IPS-18a (cell line): ENCODE measurements at regions not wholly inside any gene's neighbourhood (a gene's known extent, or its start where the extent isn't known, plus 50 kb on each side); places are given as distances from the start of the nearest gene placed in this dataset.

ENCODE experiments used
- H3K27ac ChIP-seq: one replicate; pipeline ENCODE4 v1.5.1; 2013; ENCODE audit warnings: low read length
- H3K27me3 ChIP-seq: one replicate; pipeline ENCODE4 v1.6.1; 2013; ENCODE audit warnings: mild to moderate bottlenecking, low read length; ENCODE audit not compliant: control insufficient read depth, insufficient read depth
- H3K36me3 ChIP-seq: one replicate; pipeline ENCODE4 v1.6.1; 2013; ENCODE audit warnings: low read depth, low read length; ENCODE audit not compliant: control insufficient read depth
- H3K4me1 ChIP-seq: one replicate; pipeline ENCODE4 v1.6.1; 2013; ENCODE audit warnings: low read depth, low read length; ENCODE audit not compliant: control insufficient read depth
- H3K4me3 ChIP-seq: one replicate; pipeline ENCODE4 v1.5.1; 2013; ENCODE audit warnings: low read length
- H3K9ac ChIP-seq: one replicate; pipeline ENCODE4 v1.6.1; 2013; ENCODE audit warnings: mild to moderate bottlenecking, low read length, moderate library complexity
- H3K9me3 ChIP-seq: one replicate; pipeline ENCODE4 v1.6.1; 2013; ENCODE audit warnings: low read depth, low read length; ENCODE audit not compliant: control insufficient read depth

DNA sequence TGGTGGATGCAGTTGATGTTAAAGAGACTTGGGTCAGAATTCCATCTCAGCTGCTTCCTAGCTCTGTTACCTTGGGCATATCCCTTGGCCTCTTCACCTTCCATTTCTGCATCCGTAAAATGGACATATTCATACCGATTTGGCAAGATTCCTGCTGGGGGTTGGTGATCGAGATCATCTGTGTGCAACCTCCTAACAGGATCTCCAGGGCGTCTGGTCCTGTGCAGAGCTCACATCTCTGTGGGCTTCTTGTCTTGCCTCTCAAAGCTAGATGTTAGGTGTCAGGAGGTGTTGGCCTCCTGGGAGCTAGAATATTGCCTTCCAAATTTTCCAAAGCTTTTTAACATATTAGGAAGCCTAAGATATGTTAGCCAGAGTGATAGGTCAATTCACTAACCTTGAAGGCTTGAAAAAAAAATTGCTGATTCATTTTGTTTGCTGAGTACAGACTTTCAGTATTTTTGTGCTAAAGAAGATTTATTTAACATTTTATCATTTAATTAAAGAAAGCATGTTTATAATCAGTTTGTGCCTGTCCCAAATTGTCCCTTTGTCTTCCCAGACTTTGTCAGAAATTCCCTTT is 69.7 kb upstream of the ZNF516 start:
- no peak overlapping the region for H3K9ac ChIP-seq
- H3K27me3 ChIP-seq: no peaks in the 10 kb centered on the region
- H3K27ac ChIP-seq: no peak overlapping the region
- peaks cover 14% of the 10 kb centered on the region for H3K4me1 ChIP-seq
- H3K9me3 ChIP-seq: no peaks in the 10 kb centered on the region
- H3K4me3 ChIP-seq: peak overlapping the region; percentile 53
- no peaks in the 10 kb centered on the region for H3K36me3 ChIP-seq

DNA sequence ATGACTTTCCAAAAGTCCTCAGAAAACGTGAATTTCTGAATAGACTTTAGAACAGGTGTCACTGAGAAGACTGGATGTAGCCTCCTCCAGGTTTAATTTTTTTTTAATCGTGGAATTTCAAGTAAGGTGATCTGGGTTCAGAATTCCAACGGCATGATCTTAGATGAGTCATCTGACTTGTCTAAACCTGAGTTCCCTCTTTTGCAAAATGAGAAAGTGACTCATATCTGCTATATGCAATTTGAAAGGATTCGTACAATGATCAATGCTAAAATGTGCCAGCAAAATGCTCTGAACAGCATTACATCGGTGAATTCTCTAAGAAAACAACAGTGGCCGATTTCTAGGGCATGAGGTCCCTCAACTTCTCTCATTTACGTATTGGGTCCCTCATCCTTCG is 69.1 kb upstream of the ZNF516 start:
- no peaks in the 10 kb centered on the region for H3K36me3 ChIP-seq
- H3K4me1 ChIP-seq: peaks cover 14% of the 10 kb centered on the region
- no peak overlapping the region for H3K4me3 ChIP-seq
- H3K27ac ChIP-seq: no peak overlapping the region
- no peak overlapping the region for H3K9ac ChIP-seq
- no peaks in the 10 kb centered on the region for H3K27me3 ChIP-seq
- H3K9me3 ChIP-seq: no peaks in the 10 kb centered on the region

DNA sequence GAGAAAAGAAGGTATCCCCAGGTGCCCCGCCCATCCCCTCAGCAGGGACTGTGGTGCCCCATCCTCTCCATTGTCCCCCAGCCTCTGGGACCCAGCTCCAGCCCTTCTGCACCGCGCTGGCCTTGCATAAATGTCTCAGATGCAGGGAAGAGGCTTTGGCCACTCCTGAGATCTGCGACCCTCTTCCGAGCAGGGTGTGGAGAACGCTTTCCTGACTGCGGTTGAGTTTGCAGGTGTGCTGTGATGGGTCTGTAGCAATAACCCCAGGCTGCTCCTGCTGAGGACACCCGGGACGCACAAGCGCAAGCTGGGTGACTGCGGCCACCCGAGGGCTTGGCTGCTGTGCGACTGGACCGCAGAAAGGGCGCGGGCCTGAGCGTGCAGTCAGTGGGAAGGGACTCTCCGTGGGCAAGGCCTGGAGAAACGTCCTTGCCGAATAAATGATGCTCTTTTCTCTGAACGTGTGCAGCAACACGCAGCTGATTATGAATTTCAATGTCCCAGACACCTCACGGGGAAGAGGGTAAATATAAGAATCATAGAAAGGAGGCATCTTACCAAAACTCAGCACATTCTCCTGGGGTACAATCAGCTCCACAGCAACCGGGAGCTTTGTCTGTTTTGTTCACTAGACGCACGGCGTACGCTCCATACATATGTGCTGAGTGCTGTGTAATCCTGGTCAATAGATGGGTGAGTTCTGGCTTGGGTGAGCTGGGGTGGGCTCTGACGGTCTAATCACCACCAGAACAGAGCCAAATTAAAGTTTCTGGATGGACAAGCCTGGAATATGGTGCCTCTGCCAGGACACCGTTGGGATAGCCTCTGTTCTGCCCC is 67.5 kb upstream of the ZNF516 start:
- no peak overlapping the region for H3K9ac ChIP-seq
- peaks cover 14% of the 10 kb centered on the region for H3K4me1 ChIP-seq
- H3K27me3 ChIP-seq: no peaks in the 10 kb centered on the region
- no peaks in the 10 kb centered on the region for H3K36me3 ChIP-seq
- no peak overlapping the region for H3K27ac ChIP-seq
- H3K4me3 ChIP-seq: no peak overlapping the region
- H3K9me3 ChIP-seq: no peaks in the 10 kb centered on the region

DNA sequence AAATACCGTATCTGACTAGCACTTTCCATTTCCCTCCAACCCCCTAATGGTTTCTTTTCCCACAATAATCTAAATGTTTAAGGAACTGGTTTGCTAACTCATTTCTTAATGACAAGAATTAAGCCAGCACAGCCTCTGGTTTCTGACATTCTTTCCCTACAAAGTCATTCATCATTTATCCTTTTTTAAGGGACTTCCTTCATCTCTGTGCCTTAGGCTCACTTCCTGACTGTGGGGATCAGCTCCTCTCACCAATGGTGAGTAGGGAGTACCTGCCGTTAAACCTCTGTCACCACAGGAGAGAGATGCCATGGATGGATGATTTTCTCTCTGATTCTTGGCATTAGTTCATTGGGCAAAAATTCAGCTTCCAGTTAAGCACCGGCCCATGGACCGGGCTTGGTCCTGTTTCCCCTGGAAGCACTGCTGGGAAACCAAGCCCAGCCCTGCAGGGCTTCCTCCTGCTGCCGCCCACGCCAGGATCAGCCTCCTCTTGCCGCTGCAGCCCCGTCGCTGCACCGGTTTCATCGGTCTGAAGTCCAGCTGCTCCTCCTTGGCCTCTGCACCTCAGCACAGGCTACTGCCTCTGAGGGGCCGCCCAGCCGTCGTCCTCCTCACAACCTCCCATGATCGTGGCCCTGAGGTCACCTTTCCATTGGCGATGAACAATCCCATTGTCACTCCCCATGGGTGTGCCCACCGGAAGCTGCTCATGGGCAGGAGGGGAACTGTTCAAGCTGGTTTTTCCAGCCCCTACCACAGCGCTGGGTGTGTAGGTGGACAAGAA is 64.0 kb upstream of the ZNF516 start:
- Histone ChIP-seq H3K9me3 (no peaks in the 10 kb centered on the region), H3K27ac (no peak overlapping the region), H3K36me3 (no peaks in the 10 kb centered on the region), H3K4me1 (no peaks in the 10 kb centered on the region), H3K9ac (no peak overlapping the region), H3K4me3 (no peak overlapping the region), H3K27me3 (no peaks in the 10 kb centered on the region)

DNA sequence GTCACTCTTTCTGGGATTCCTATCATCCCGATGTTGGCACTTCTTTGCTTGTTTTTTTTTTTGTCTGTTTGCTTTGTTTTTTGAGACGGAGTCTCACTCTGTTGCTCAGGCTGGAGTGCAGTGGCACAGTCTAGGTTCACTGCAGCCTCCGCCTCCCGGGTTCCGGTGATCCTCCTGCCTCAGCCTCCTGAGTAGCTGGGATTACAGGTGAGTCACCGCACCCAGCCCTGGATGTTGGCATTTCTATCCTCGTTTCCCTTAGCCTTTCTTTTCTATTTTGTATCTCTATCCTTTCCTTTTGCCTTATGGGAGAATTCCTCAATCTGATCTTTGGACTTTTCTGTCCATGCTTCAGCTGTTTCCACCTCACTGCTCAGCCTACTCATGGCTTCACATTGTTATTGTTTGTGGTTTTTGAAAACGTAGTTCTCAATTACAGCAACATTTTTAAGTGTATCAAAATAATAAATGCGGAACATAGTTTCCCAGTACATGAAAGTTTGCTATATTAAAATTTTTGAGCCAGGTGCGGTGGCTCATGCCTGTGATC is 62.1 kb upstream of the ZNF516 start:
- H3K27ac ChIP-seq: no peak overlapping the region

DNA sequence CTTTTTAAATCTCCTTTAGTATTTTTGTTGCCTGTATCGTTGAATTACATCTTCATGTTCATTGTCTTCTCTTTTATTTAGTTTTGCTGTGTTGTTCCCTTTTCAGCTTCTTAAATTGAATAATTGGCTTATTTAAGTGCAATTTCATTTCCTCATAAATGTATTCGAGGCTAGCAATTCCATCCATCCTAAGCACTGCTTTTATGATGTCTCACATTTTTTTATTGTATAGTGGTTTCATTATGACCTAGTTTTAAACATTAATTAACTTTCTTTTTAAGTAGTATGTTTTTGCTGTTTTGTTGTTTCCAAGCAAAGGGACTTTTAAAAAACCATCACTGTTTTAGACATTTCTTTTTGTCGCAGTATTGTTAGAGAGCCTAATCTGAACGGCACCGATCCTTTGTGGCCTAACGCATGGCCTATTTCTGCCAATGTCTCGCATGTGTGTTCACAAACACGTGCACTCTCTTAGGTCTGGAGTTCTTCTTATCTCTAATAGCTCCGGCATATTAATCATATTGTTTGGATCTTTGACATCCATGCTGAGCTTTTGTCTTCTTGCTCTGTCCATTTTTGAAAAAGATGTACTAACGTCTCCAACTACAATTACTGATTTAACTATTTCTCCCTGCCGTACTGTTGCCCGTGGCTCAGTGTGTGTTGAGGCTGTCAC is 59.6 kb upstream of the ZNF516 start:
- Histone ChIP-seq H3K4me3 (no peak overlapping the region), H3K27ac (no peak overlapping the region), H3K4me1 (no peaks in the 10 kb centered on the region), H3K9ac (no peak overlapping the region), H3K36me3 (no peaks in the 10 kb centered on the region), H3K27me3 (no peaks in the 10 kb centered on the region), H3K9me3 (no peaks in the 10 kb centered on the region)

More for the DNA sequence above, 62.1 kb upstream of the ZNF516 start:
- Histone ChIP-seq H3K9ac (no peak overlapping the region), H3K4me1 (no peaks in the 10 kb centered on the region), H3K9me3 (no peaks in the 10 kb centered on the region), H3K36me3 (no peaks in the 10 kb centered on the region), H3K4me3 (no peak overlapping the region), H3K27me3 (no peaks in the 10 kb centered on the region)

DNA sequence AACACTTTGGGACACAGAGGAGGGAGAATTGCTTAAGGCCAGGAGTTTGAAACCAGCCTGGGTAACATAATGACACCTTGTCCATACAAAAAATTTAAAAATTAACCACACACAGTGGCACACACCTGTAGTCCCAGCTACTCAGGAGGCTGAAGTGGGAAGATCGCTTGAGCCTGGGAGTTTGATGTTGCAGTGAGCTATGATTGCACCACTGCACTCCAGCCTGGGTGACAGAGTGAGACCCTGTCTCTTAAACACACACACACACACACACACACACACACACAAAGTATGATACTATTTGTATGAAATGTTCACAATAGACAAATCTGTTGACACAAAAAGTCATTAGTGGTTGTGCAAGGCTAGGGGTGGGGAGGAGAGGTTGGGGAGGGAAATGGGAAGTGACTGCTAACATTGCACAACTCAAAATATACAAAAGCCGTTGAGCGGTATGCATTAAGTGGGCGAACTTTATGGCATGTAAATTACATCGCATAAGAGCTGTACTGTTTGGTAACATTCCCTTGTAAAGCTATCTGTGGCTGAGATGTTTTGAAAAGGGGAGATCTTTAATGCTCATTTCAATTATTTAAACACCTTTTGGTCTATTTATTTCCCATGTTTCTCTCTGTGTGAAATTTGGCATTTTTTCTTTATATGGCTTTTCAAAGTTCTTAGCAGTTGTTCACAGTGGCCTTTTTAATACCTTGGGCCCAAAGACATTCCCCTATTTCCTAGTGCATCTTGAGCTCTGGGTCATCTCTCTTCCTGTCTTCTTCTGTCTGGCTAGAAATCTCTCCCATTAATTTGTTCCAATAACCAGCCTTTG is 58.9 kb upstream of the ZNF516 start:
- Histone ChIP-seq H3K4me3 (no peak overlapping the region), H3K9ac (no peak overlapping the region), H3K4me1 (no peaks in the 10 kb centered on the region)

DNA sequence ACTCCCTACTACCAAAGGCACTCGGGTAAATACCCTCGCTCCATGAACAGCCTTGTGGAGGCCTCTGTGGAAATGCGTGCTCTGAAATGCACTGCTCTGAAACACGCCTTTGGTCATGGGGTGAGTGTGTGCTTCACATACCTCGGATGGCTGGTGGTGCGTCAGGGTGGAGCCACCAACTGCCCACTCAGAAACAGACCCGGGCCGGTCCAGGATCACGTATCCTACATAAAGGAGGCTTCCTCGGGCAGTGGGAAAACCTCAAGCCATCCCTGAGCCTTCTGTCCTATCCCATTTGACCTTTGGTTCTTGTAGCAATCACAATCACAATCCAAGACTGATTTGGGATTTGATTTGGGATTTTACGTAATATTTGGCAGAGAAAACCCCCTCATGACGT is 53.5 kb upstream of the ZNF516 start:
- no peak overlapping the region for H3K9ac ChIP-seq
- H3K4me1 ChIP-seq: peaks cover 6% of the 10 kb centered on the region
- H3K27ac ChIP-seq: no peak overlapping the region
- no peaks in the 10 kb centered on the region for H3K27me3 ChIP-seq
- H3K9me3 ChIP-seq: no peaks in the 10 kb centered on the region
- no peaks in the 10 kb centered on the region for H3K36me3 ChIP-seq
- H3K4me3 ChIP-seq: no peak overlapping the region

More for the DNA sequence above, 58.9 kb upstream of the ZNF516 start:
- Histone ChIP-seq H3K27me3 (no peaks in the 10 kb centered on the region), H3K9me3 (no peaks in the 10 kb centered on the region), H3K27ac (no peak overlapping the region), H3K36me3 (no peaks in the 10 kb centered on the region)

DNA sequence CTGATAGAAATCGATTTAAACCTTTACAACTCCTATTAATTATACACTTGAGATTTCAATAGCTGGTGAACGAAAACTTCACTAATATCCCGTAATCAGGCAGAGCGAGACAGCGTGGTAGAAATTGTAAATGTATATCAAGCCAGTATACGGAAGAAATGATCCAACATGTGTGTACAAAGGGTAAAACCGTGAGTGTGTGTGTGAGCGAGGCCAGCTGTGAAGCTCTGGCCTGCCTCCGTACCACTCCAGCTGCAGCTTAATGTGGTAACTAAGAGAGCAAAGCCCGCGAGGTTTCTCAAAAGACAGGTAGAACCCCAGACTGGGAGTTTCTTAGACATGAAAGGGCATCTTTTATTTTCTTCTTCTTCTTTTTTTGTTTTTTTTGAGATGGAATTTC is 52.3 kb upstream of the ZNF516 start:
- no peaks in the 10 kb centered on the region for H3K27me3 ChIP-seq
- no peak overlapping the region for H3K9ac ChIP-seq
- no peak overlapping the region for H3K4me3 ChIP-seq
- H3K36me3 ChIP-seq: no peaks in the 10 kb centered on the region
- peaks cover 6% of the 10 kb centered on the region for H3K4me1 ChIP-seq
- no peak overlapping the region for H3K27ac ChIP-seq
- H3K9me3 ChIP-seq: no peaks in the 10 kb centered on the region

DNA sequence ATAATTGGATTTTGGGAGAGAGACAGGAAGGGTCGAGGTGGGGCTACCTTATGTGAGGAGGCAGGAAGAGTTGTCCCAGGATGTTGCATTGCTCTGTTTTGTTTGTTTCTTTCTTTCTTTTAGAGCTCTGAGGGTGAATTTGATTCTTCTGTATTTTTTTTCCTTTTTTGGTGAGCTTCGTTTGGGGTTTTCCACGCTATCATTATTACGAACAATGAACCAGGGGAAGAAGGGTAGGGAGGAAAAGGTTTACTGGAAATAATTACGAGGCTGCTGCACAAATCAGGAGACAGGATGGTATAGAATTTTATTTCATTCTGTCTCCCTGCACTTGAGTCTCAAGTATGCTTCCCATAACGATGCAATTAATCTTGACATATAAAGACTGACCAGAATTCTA is 51.4 kb upstream of the ZNF516 start:
- Histone ChIP-seq H3K9me3 (no peaks in the 10 kb centered on the region), H3K27ac (no peak overlapping the region), H3K36me3 (no peaks in the 10 kb centered on the region), H3K9ac (no peak overlapping the region), H3K27me3 (no peaks in the 10 kb centered on the region), H3K4me3 (no peak overlapping the region), H3K4me1 (peaks cover 6% of the 10 kb centered on the region)
